ENCODE measurements at regions not wholly inside any gene's neighbourhood (a gene's known extent, or its start where the extent isn't known, plus 50 kb on each side); places are given as distances from the start of the nearest gene placed in this dataset.
"Not testable (repeated sequence)": the region's sequence is repeated elsewhere in the genome, so short reads cannot be mapped to it uniquely, and the experiment has no call there.

- peak; percentile 4 for DNase-seq
Observed at GRCh38 chr15:99486371-99487336, 79.1 kb upstream of the MEF2A start.

DNA sequence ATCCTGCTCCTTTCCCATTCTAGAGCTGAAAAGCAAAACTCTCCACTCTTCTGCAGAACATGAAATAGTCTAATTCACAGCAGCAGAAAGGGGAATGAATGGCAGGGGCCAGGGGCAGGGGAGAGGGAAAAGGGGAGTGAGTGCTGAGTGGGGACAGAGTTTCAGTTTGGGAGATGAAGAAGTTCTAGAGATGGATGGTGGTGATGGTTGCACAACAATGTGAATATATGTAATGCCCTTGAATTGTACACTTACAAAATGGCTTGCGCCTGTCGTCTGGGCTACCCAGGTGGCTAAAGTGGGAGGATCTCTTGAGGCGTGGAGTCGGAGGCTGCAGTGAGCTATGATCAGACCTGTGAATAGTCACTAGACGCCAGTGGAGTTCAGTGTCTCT is 78.5 kb upstream of the MEF2A start:
- no peak for DNase-seq

DNA sequence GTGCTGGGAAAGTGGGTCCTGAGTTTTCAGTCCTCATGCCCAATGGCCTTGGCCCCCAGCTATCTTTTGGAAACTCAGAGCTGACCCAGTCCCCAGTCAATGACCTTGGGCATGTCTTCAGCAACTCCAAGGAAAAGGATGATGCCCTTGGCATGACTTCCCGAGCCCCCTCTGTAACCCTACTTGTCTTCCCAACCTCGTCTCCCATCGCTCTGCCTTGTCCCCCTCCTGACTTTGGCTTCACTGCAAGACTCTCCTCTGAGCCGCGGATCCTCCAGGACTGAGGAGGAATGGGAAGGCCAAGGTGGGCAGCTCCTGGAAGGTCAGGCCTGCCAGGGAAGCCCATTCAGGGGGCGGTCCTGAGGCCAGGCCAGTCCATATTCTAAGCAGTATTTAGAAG is 73.5 kb upstream of the MEF2A start:
- no peak for DNase-seq

- no peak for DNase-seq
Observed at GRCh38 chr15:99492716-99493115, 73.1 kb upstream of the MEF2A start.

- DNase-seq, result no peak
Observed at GRCh38 chr15:99493461-99493860, 72.3 kb upstream of the MEF2A start.

DNA sequence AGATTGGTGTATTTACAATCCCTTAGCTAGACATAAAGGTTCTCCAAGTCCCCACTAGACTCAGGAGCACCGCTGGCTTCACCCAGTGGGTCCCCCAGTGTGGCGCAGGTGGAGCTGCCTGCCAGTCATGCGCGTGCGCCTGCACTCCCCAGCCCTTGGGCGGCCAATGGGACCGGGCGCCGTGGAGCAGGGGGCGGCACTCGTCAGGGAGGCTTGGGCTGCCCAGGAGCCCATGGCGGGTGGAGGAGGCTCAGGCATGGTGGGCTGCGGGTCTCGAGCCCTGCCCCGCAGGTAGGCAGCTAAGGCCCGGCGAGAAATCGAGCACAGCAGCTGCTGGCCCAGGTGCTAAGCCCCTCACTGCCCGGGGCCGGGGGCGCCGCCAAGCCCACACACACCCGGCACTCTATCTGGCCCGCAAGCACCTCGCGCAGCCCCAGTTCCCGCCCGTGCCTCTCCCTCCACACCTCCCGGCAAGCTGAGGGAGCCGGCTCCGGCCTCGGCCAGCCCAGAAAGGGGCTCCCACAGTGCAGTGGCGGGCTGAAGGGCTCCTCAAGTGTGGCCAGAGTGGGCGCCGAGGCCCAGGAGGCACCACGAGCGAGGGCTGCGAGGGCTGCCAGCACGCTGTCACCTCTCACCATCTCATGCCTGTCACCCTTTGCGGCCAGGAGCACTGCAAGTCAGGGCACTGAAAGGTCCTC is 71.1 kb upstream of the MEF2A start:
- not testable (repeated sequence) for DNase-seq

- DNase-seq, result no peak
Observed at GRCh38 chr15:99495430-99496301, 70.1 kb upstream of the MEF2A start.

DNA sequence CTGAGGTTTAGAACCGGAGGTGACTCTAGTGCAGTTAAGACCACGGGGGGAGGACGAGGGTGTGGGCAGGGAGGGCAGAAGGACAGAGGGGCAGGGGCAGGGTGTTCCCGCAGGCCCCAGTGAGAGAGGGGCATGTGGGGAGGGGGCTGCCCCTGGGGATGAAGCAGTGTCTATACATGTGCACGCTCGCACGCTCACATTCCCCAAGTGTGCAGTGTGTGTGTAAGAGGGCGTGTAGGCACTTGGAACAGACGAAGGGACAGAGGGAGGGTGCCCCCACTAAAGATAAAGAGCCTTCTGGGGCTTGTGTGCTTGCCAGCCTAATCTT is 69.5 kb upstream of the MEF2A start:
- no peak for DNase-seq

- DNase-seq, result no peak
Observed at GRCh38 chr15:99502182-99502581, 63.6 kb upstream of the MEF2A start.

DNA sequence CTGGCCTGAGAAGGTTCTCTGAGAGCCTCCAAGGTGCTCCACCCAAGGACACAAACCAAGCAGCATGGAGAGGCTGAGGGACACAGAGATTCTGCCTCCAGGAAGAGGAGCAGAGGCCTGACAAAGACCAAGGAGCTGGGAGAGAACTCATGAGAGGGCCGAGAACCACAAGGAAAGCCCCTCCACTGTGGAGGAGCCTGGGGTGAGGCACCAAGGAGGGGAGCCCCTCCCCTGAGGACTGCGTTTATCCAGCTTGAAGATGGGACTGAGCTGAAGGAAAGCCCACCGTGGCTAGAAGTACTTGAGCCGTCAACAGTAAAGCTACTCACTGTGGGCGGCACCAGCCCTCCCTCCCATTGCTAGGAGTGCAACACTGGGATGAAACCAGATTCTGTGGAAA is 63.1 kb upstream of the MEF2A start:
- no peak for DNase-seq

DNA sequence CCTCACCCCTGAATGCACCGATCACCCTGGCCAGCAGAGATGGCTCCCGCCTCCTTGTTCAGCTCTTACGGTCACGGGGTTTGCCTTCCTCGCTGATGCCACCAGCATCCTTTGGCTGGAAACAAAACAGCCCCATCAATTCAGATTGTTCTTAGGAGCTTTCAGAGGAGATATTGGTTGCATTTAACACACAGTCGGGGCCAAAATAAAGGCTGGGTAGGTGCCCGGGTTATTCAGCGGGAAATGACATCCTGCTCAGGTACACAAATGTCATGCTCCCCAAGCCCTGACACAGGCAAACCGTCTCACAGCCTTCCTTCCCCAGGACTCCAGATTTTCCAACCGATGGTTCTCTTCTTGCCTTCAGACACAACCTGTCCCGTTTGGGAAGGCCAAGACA is 62.4 kb upstream of the MEF2A start:
- DNase-seq, result no peak

DNA sequence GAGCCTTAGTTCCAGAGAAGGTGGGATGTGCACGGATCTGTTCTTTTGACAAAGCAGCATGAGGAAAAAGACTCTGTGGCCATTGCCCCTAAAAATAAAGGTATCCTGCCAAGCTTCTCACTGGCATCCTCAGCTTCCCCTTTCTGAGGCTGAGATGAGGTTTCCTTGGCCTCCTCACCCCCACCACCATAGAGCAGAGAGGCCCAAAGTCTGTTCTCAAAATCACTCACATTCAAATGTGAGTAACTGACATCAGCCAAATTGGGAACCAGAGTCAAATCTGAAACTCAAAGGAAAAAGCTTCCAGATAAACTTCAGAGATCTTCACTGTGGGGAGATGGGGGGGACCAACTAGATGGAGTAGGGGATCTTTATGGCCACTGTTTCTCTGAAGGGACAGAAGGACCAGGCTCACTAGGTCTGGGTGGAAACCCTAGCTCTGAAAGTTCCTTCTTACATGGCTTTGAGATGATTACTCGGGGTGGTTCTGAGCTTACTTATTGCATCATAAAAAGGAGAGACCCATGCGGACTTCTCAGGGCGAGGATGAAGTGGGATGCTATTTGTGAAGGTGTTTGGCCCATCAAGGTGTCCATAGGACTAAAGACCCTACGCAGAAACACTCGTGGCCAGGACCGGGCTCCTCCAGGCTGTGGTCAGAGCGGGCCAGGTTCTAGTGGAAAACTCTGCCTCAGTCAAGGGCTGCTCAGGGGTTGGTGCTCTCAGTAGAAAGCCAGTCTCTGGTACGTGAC is 61.5 kb upstream of the MEF2A start:
- no peak for DNase-seq

- no peak for DNase-seq
Observed at GRCh38 chr15:99504823-99505551, 60.8 kb upstream of the MEF2A start.

DNA sequence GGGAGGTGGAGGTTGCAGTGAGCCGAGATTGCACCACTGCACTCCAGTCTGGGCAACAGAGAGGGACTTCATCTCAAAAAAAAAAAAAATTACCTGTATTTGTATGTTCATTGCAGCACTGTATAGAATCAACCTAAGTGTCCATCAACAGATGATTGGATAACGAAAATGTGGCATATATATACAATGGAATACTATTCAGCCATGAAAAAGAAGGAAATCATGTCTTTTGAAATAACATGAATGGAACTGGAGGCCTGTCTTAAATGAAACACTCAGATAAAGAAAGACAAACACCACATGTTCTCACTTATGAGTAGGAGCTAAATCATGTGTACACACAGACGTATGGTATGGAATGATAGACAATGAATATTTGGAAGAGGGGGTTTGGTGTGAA is 59.4 kb upstream of the MEF2A start:
- DNase-seq, result no peak

DNA sequence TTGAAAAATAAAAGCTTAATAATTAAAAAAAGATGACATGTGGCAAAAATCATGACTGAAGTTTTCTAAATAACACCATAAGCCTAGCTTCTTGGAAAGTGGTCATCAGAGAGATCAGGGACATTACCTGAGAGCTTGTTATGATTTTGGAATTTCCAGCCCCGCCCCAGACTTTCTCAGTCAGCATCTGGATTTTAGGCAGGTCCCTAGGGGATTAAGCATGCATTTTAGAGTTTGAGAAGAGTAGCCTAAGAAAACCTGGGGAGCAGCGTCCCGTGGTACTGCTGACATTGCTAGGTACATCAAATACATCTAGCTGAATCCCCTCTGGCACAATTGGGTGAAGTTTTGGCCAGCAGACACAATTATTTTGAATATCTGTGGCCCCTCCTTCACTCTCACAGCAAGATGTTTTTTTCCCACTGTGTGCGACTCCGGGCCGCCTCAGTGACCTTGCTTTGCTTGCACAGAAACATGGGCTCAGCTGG is 58.7 kb upstream of the MEF2A start:
- DNase-seq, result no peak

- DNase-seq, result peak; percentile 64
Observed at GRCh38 chr15:99507504-99508310, 58.1 kb upstream of the MEF2A start.

GRCh38 chr15:99508311-99508645 is 57.5 kb upstream of the MEF2A start:
- DNase-seq, result no peak

GRCh38 chr15:99508852-99509251 is 56.9 kb upstream of the MEF2A start:
- DNase-seq, result no peak

DNA sequence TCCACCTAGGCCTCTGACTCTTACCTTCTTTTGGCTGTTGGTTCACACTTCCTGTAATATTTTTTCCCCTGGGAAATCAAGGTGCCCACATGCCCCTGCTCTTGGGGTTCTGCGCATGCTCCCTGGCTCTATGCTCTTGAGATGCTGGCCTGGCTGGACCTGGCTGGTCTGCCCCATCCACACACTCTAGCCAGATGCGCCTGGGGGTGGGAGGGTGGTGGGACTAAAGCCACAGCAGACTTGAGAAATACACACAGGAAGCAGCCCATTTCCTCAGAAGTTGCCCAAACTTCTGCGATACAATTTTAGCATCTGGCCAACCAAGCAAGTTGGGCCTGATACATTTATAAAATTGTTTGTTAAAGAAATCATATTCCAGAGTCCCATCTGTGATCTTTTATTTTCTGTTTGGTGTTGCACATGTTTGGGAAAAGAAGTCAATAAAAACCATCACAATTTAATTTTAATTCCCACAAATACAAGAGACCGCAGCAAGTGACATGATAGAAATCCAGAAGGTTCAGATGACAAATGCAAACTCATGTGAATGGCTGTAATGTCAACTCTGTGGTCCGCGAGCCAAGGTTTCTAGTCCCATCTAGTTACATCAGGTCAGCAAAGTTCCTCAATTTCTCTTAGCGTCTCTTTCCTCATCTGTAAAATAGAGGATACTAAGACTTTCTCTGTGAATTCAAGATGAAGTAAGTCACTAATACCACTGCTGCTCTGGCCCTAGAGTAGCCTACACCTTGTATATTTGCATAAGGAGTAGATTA is 55.9 kb upstream of the MEF2A start:
- no peak for DNase-seq

DNA sequence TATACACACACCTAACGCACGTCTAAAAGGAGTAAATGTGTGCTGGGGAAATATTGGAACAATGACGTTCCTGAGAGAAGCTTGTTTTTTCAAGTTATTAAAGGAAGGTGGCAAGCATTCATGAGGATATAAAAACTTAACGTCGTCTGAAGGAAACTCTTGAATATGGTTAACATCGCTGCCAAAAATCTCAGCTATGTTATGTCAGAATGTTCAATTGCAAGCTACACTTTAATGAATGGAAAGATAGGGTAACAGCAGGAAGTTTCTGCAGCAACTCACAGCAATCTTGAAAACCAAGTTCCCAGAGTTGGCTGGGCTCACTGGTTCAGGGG is 54.3 kb upstream of the MEF2A start:
- DNase-seq, result no peak
